Endodermal cell (in vitro differentiated cells): ENCODE measurements at regions not wholly inside any gene's neighbourhood (a gene's known extent, or its start where the extent isn't known, plus 50 kb on each side); places are given as distances from the start of the nearest gene placed in this dataset.

Experiments used
- DNase-seq: peaks from one replicate; pipeline ENCODE4 v3.0.0-alpha.2; 2017
- H3K27ac ChIP-seq: 2 replicates; pipeline ENCODE4 v1.5.1; 2013; ENCODE audit warnings: mild to moderate bottlenecking, low read depth, low read length, moderate library complexity
- H3K27me3 ChIP-seq: 2 replicates; pipeline ENCODE4 v1.6.1; 2013; ENCODE audit warnings: mild to moderate bottlenecking, low read length, moderate library complexity; ENCODE audit not compliant: insufficient read depth, control insufficient read depth, poor library complexity, severe bottlenecking
- H3K36me3 ChIP-seq: 2 replicates; pipeline ENCODE4 v1.7.0; 2013; ENCODE audit warnings: mild to moderate bottlenecking, low read length, moderate library complexity; ENCODE audit not compliant: control insufficient read depth, insufficient read depth
- H3K4me1 ChIP-seq: one replicate; pipeline ENCODE4 v1.7.0; 2013; ENCODE audit warnings: low read length; ENCODE audit not compliant: control insufficient read depth, insufficient read depth
- H3K4me3 ChIP-seq: 2 replicates; pipeline ENCODE4 v1.5.1; 2013; ENCODE audit warnings: mild to moderate bottlenecking, low read length, moderate library complexity
- H3K9ac ChIP-seq: 2 replicates; pipeline ENCODE4 v1.6.1; 2013; ENCODE audit warnings: mild to moderate bottlenecking, low read length, moderate library complexity; ENCODE audit not compliant: poor library complexity, severe bottlenecking; ENCODE audit errors: extremely low read depth
- H3K9me3 ChIP-seq: 2 replicates; pipeline ENCODE4 v1.6.1; 2013; ENCODE audit warnings: mild to moderate bottlenecking, low read length, moderate library complexity; ENCODE audit not compliant: control insufficient read depth
- H3K27ac Mint-ChIP-seq: 2 replicates; pipeline ENCODE4 v1.8.0; 2020; ENCODE audit warnings: mixed read lengths
- H3K27me3 Mint-ChIP-seq: 2 replicates; pipeline ENCODE4 v1.8.0; 2021; ENCODE audit warnings: mild to moderate bottlenecking, mixed read lengths; ENCODE audit not compliant: insufficient read depth
- H3K36me3 Mint-ChIP-seq: 2 replicates; pipeline ENCODE4 v1.8.0; 2020; ENCODE audit warnings: low read depth, mixed read lengths
- H3K4me1 Mint-ChIP-seq: 2 replicates; pipeline ENCODE4 v1.8.0; 2020; ENCODE audit warnings: mixed read lengths
- H3K4me3 Mint-ChIP-seq: 2 replicates; pipeline ENCODE4 v1.8.0; 2020; ENCODE audit warnings: mild to moderate bottlenecking, moderate library complexity, mixed read lengths
- H3K9me3 Mint-ChIP-seq: 2 replicates; pipeline ENCODE4 v1.8.0; 2020; ENCODE audit warnings: mild to moderate bottlenecking, mixed read lengths
- CTCF ChIP-seq: fragments of 200-600 bp; sonication (generic); conservative IDR thresholded peaks from 2 replicates; pipeline ENCODE4 v1.5.0; 2021; ENCODE audit warnings: antibody characterized with exemption, mild to moderate bottlenecking
- WGBS, 2 experiments: methylation state at CpG; one replicate each; pipeline versions ENCODE4 v1.1.5 to v1.1.7; 2013; ENCODE audit warnings: missing lambda C conversion rate in 2 of 2, mixed read lengths in 1 of 2; ENCODE audit not compliant: insufficient coverage in 1 of 2, insufficient read length in 1 of 2; 5-methylcytosine and 5-hydroxymethylcytosine counted together

GRCh38 chr2:128554151-128554769, 235.6 kb upstream of the HS6ST1 start:
- no peaks in the 10 kb centered on the region for H3K27me3 ChIP-seq
- no peak overlapping the region for H3K27ac ChIP-seq
- no peaks in the 10 kb centered on the region for H3K9me3 Mint-ChIP-seq
- no peak for DNase-seq
- H3K36me3 Mint-ChIP-seq = no peaks in the 10 kb centered on the region
- H3K27me3 Mint-ChIP-seq = no peaks in the 10 kb centered on the region
- no peaks in the 10 kb centered on the region for H3K36me3 ChIP-seq
- no peak overlapping the region for H3K9ac ChIP-seq
- 94 to 100% methylated on average over 4 to 7 of the region's 7 CpGs for WGBS, 2 experiments
- H3K9me3 ChIP-seq = no peaks in the 10 kb centered on the region
- no peak overlapping the region for H3K4me3 ChIP-seq
- H3K4me3 Mint-ChIP-seq = no peak overlapping the region
- no peaks in the 10 kb centered on the region for H3K4me1 ChIP-seq
- peaks cover 2% of the 10 kb centered on the region for H3K4me1 Mint-ChIP-seq
- peak overlapping the region; percentile 39 for H3K27ac Mint-ChIP-seq
- no peak for TF ChIP-seq CTCF

DNA sequence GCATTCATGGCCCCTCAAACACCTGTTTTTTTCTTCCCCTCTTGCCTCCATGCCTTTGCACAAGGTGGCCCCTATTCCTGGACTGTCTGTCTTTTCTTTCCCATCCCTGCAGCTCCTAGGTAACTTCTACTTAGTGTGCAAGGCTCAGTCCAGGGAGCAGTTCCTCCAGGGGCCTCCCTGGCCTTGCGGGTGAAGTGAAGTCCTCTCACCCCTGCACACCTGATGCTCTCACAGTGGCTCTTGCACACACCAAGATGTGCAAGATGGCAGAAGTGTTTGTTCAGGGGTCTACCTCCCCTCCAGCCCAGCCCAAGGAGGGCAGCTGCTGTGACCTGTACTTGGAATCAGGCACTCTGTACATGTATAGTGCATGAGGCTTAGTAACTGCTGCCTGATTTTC, 236.8 kb upstream of the HS6ST1 start:
- WGBS, 2 experiments = 97% methylated on average over 1 of the region's 1 CpG; no CpG with 5 or more reads in 1 of the 2 experiments
- Histone ChIP-seq H3K4me3 (no peak overlapping the region), H3K27ac (no peak overlapping the region), H3K4me1 (no peaks in the 10 kb centered on the region), H3K9me3 (no peaks in the 10 kb centered on the region), H3K9ac (no peak overlapping the region), H3K27me3 (no peaks in the 10 kb centered on the region), H3K36me3 (no peaks in the 10 kb centered on the region)
- DNase-seq = no peak
- Mint-ChIP-seq H3K4me1 (no peaks in the 10 kb centered on the region), H3K27ac (no peak overlapping the region), H3K27me3 (peaks cover 2% of the 10 kb centered on the region), H3K4me3 (no peak overlapping the region), H3K9me3 (no peaks in the 10 kb centered on the region), H3K36me3 (no peaks in the 10 kb centered on the region)
- no peak for TF ChIP-seq CTCF

GRCh38 chr2:128556089-128556488, 237.4 kb upstream of the HS6ST1 start:
- H3K27ac ChIP-seq = no peak overlapping the region
- Mint-ChIP-seq H3K9me3 (no peaks in the 10 kb centered on the region), H3K4me3 (no peak overlapping the region), H3K4me1 (no peaks in the 10 kb centered on the region), H3K27ac (no peak overlapping the region), H3K36me3 (no peaks in the 10 kb centered on the region), H3K27me3 (peaks cover 2% of the 10 kb centered on the region)
- no peaks in the 10 kb centered on the region for H3K4me1 ChIP-seq
- TF ChIP-seq CTCF = no peak
- no peak overlapping the region for H3K4me3 ChIP-seq
- no peaks in the 10 kb centered on the region for H3K27me3 ChIP-seq
- WGBS, 2 experiments = 85 to 100% methylated on average over 2 to 3 of the region's 3 CpGs
- H3K9me3 ChIP-seq = no peaks in the 10 kb centered on the region
- no peak overlapping the region for H3K9ac ChIP-seq
- DNase-seq = no peak
- H3K36me3 ChIP-seq = no peaks in the 10 kb centered on the region
